Left ventricle myocardium inferior (tissue), 1 donor: ENCODE measurements at regions not wholly inside any gene's neighbourhood (a gene's known extent, or its start where the extent isn't known, plus 50 kb on each side); places are given as distances from the start of the nearest gene placed in this dataset.

Experiments
- DNase-seq: peaks from one replicate; pipeline ENCODE4 v3.0.0-alpha.2; 2020
- H3K27ac ChIP-seq: fragments of 200-600 bp; replicated peaks from 2 replicates; pipeline ENCODE4 v1.8.0; 2021
- H3K27me3 ChIP-seq: fragments of 200-600 bp; 2 replicates; pipeline ENCODE4 v1.8.0; 2021; ENCODE audit warnings: low read depth
- H3K36me3 ChIP-seq: fragments of 200-600 bp; 2 replicates; pipeline ENCODE4 v1.8.0; 2021
- H3K4me1 ChIP-seq: fragments of 200-600 bp; 2 replicates; pipeline ENCODE4 v1.8.0; 2021
- H3K4me3 ChIP-seq: fragments of 200-600 bp; 2 replicates; pipeline ENCODE4 v1.8.0; 2021; ENCODE audit warnings: mild to moderate bottlenecking, moderate library complexity
- H3K9me3 ChIP-seq: fragments of 200-600 bp; replicated peaks from 2 replicates; pipeline ENCODE4 v1.8.0; 2021
- CTCF ChIP-seq: fragments of 200-600 bp; IDR thresholded peaks from 2 replicates; pipeline ENCODE4 v1.8.0; 2021; ENCODE audit warnings: antibody characterized with exemption, mild to moderate bottlenecking, borderline replicate concordance
- intact Hi-C: fragments of 100-400 bp; cut with micrococcal nuclease; formaldehyde crosslinking; loops from one replicate; pipeline ENCODE4 v1.11.0; 2022
- donor health status: DM: no; HTN: yes; CAD: no; lungs with severe emphysema.

DNA sequence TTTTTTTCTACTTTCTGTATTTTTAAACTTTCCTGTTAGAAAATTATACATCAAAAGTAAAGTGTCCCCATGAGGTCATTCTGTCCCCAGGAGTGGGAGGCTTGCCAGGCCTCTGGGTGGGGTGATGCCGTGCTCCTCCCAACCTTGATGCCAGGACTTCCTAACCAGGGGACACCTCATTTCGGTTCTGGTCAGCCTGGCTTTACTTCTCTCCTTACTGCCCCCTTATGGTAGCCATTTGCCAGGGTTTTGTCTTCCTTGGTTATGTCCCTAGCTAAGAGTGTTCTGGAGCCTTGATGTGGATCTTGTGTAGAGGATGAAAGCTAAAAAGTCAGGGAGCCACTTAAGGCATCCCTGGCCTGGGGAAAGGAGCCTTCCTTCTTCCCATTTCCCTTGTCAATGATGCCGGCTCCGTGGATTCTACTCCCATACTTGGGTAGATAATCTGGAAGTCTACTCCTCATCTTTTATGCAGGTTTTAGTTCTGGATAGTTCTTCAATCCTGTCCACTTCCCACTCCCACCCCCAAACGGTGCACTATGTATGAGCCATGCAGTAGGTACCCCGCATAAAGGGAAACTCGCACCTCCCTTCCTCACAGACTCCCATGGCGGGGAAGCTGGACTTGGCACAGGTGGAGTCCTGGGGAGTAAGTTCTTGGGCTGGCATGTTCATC lies 164.1 kb upstream of the SALL4 start:
- Histone ChIP-seq H3K9me3 (no peaks in the 10 kb centered on the region), H3K27ac (no peak overlapping the region), H3K4me3 (no peak overlapping the region), H3K4me1 (no peaks in the 10 kb centered on the region), H3K27me3 (peaks cover 38% of the 10 kb centered on the region), H3K36me3 (no peaks in the 10 kb centered on the region)
- intact Hi-C loops, result no loop called here
- no peak for DNase-seq
- TF ChIP-seq CTCF, result peak; percentile 62

DNA sequence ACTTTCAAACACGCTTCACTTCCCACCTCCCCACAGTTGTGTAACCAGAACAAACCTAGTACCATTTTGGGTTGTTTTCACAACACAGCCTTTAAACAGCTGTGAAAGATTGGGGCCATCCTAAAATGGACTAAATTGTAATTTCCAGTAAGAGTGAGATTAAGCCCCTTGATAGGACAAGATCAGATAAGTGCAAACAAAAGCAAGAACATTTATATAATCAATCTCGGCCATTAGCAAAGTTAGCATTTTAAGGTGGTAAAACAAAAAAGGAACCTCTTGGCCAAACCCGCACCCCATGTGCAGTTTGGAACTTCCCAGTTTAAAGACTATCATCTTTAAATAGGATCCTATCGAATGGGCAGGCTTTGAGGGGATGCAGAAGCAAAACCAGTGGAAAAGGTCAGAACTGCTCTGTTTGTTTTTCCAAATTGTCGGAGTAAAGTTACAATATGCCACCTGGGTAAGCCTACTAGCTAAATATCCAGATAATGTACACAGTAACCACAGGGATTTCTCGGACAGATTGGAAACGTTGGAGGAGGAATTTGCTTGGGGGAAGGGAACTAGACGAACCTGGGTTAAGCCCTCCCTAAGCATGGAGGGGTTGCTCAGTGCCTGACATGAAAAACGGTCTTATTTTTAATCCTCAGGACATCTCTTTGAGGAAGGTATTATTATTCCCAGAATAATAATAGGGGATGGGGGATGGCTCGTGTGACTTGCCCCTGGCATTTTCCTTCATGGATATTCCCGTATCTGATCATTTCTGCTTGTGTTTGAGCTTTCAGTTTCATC lies 159.8 kb upstream of the SALL4 start:
- Histone ChIP-seq H3K4me3 (no peak overlapping the region), H3K27me3 (peaks cover 48% of the 10 kb centered on the region), H3K4me1 (peaks cover 7% of the 10 kb centered on the region), H3K9me3 (no peaks in the 10 kb centered on the region), H3K27ac (no peak overlapping the region), H3K36me3 (no peaks in the 10 kb centered on the region)
- DNase-seq, result no peak
- no peak for TF ChIP-seq CTCF
- intact Hi-C loops, result no loop called here

DNA sequence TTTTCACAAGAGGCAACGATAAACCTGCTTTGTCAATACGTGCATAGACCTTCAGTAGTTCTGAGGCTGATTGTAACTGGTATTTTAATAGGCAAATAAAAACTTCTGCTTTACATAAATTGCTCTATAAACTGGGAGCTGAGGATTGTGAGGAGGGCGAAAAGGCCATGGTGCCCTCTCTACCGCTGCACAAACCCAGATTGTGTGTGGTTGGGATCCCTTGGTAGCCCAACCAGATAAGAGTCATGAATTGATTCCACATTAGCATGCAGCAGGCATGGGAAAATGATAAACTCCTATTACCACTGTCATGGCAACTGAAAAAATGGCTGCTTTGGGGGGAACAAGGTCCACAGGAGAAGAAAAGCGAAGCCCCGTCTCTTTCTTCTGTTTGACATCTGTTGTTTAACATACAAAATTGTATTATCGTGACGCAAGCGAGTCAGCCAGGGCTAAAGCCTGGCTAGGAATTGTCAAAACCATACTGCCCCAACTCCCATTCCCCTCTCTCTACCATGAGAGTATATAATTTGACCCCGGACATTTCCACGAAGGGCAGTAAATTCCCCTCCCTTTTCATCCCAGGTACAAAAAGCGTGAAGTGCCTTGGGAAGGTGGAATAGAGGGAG lies 157.8 kb upstream of the SALL4 start:
- peaks cover 7% of the 10 kb centered on the region for H3K4me1 ChIP-seq
- no peak overlapping the region for H3K27ac ChIP-seq
- H3K36me3 ChIP-seq, result no peaks in the 10 kb centered on the region
- H3K9me3 ChIP-seq, result no peaks in the 10 kb centered on the region
- no peak overlapping the region for H3K4me3 ChIP-seq
- DNase-seq, result no peak
- intact Hi-C loops, result no loop called here
- H3K27me3 ChIP-seq, result peaks cover 47% of the 10 kb centered on the region
- no peak for TF ChIP-seq CTCF

- Histone ChIP-seq H3K27me3 (peaks cover 47% of the 10 kb centered on the region), H3K36me3 (no peaks in the 10 kb centered on the region), H3K4me3 (no peak overlapping the region), H3K27ac (no peak overlapping the region), H3K4me1 (peaks cover 7% of the 10 kb centered on the region), H3K9me3 (no peaks in the 10 kb centered on the region)
- TF ChIP-seq CTCF, result no peak
- intact Hi-C loops, result no loop called here
- no peak for DNase-seq
Measured at GRCh38 chr20:51959066-51959542, 156.8 kb upstream of the SALL4 start.

DNA sequence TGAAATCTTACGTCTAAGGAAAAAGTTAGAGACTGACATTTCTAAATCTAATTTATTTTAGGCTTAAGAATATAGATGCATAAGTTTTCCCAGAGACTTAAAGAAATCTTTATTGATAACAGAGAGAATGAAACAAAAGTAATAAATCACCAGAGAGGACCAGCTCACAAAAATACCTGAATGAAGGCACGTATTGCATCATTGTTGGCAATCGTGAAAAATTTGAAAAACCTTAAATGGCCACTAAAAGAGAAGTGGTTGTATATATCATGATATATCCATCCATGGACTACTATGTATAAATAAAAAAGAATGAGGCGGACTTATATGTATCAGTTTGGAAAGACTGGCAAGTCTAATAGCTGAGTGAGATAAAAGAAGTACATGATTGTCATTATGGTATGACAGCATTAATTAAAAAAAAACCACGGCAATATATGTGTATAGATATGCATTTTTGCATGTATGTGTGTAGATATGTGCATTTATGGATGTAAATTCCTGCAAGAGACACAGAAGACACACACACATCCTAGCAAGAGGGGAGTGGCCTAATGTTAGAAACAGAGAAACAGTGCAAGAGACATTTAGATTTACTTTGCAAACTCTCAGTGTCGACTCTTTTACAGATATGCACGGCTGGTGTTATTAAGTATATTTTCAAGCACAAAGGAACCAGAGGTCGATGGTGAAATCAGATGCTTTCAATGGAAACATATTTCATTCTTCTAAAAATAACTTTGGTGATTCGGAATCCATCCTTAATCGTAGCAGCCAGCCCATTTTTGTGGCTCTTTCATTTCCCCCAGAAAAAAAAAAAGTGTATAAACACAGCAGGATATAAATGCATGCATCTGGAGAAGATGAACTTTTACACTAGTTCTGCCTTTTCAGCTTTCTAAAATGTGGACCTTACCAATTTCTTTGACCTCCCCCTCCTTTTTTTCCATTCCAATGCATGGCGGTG lies 156.1 kb upstream of the SALL4 start:
- H3K4me3 ChIP-seq, result no peak overlapping the region
- peaks cover 7% of the 10 kb centered on the region for H3K4me1 ChIP-seq
- H3K27me3 ChIP-seq, result peaks cover 47% of the 10 kb centered on the region
- TF ChIP-seq CTCF, result no peak
- intact Hi-C loops, result no loop called here
- no peaks in the 10 kb centered on the region for H3K9me3 ChIP-seq
- H3K36me3 ChIP-seq, result no peaks in the 10 kb centered on the region
- no peak for DNase-seq
- H3K27ac ChIP-seq, result no peak overlapping the region
